HG02981 (cell line): ENCODE measurements at regions not wholly inside any gene's neighbourhood (a gene's known extent, or its start where the extent isn't known, plus 50 kb on each side); places are given as distances from the start of the nearest gene placed in this dataset.

ENCODE experiments used
- ATAC-seq: cut with Tn5 transposase; IDR thresholded peaks from one replicate; pipeline ENCODE4 v1.9.1; 2021; ENCODE audit warnings: mild to moderate bottlenecking, moderate library complexity; ENCODE audit not compliant: unreplicated experiment

DNA sequence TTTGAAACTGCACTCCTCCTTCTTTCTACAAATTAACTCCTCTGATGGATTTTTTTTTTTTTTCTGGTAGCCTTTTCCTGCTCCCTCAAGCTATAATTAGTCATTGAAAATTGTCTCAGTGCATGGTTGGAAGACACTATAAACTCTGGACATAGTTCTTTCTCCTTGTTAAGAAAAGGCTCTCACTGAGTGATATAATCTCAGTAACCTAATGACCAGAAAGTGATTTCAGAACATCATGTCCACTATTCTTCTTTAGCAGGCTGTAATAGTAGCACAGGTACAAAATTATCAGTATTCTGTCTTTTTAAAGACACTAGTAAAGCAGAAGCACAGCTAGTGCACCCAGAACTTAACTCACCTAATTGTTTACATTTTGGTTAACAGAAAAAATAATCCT is 752.6 kb upstream of the PHF14 start:
- no peak for ATAC-seq

DNA sequence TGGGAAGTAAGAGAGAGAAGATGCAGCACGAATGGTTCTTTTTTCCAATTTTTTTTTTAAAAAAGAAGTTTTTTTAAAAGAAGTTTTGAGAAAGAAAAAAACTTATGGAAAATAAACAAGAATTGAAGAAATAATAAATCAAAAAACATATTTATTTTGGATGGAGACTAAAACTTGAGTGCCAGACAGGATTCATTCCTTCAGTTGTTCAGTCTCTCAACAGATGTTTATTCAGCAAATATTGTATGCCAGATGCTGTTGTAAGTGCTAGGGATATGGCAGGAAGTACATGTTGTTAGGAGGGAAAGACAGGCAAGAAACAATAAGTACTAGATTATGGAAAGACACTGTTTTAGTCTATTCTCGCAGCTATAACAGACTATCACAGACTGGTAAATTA is 750.7 kb upstream of the PHF14 start:
- no peak for ATAC-seq

DNA sequence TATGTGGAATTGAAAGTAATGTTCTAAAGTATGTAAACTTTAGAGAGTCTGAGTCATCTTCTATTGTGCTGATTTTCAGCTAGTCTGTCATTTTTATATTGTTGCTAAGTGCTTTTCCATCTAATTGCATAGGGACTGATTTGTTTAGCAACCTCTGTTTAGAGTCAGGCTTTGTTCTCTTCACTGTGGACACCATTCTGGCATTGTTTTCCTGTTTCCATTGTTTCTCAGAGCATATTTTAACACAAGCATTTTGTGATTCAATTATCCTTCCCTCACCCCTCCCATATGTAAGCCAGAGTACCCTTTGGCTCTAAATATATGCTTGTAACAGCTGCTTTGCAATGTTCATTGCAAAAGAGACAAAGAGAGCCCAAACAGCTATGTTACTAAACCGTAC is 748.4 kb upstream of the PHF14 start:
- ATAC-seq = no peak

DNA sequence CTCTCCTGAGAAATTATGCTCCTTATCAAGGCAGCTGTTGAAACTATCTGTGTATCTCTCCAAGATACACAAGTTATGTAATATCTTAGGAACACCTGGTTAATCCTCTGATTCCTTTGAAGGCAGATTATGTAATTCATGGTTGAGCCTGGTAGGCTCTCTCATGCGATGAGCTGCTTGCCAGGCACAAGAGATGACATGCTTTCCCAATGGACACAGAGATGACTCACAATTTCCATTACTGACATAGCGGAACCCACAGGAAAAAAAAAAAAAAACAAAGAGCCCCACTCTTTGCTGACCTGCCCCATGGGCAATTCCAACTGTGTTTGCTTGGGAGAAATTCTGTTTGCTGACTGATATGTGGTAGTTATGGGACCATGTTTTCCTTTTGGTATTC is 736.4 kb upstream of the PHF14 start:
- ATAC-seq = no peak

DNA sequence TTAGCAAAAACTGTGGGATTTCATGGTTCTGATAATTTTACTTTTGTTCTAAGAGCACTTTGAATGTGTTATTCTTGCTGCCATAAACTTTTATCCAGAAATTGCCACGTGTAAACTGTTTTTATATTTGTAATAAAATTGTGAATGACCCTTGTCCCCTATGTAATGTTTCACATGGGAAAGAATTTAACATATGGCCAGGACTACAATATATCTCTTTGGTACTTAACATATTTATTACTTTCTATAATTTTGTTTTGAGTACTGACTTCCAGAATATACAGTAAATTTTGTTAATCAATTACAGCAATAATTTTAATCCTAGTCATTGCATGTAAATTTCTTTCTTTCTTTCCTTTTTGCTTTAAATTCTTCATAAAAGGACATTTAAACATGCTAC is 735.0 kb upstream of the PHF14 start:
- ATAC-seq = no peak

DNA sequence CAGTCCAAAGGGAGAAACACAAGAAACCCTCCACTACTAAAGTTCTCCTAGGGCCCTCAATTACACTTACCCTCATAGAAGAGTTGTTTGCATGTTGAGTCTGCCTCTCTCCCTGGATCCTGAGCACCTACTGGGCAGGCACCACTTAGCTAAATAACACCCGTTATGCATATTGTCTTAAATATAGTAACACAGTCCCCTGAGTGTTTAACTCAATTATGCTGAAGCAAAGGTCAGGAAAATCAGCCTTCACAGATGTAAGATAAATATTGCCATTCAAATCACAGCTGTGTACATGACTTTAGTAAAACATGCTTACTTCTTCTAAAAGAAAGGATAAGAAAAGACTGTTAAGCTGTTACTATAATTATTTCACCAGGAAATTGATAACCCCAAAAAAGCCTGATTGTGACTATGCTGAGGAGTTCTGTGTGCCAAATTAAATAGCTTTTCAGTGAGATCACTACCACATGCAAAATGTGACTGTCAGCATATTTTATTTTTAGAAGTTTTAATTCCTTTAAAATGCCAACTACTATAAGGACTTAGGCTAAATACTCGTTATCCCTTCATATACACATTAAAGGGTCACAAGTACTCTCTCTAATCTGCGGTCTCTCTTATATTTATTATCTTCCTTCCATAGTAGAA is 733.9 kb upstream of the PHF14 start:
- ATAC-seq = no peak

DNA sequence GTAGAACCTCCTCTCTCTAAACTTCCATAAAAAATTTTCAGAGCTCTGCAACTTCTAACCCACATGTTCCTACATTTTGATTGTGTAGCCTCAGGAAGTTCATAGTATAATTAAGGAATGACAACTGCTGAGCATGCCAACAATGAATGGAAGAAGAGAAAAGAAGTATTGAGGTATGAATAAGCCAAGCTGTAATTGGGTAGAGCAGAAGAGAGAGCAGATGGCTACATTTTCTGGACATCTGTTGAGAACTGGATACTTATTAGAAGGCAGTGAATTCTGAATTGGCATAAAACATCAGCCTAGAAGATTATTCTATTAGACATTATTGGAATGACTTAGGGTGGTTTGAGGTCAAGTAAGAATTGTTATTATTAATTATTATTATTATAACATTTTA is 728.3 kb upstream of the PHF14 start:
- ATAC-seq = no peak

DNA sequence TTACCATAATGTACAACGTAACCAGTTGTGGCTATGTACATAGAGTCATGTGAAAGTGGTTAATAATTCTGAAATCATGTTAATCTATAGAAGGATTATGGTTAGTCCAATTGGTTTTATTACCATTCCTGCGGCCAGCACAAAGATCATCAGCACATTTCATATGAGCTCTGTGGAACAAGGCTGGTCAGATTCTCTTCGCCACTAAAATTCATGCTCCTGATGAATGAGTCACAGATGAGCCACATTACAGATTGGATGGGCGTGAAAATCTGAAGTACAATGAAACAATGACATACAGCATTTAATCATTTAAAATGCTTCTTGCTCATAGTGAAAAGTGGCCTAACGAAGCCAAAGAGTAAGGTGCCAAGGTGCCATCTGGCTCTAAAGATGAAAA is 716.2 kb upstream of the PHF14 start:
- ATAC-seq = no peak

DNA sequence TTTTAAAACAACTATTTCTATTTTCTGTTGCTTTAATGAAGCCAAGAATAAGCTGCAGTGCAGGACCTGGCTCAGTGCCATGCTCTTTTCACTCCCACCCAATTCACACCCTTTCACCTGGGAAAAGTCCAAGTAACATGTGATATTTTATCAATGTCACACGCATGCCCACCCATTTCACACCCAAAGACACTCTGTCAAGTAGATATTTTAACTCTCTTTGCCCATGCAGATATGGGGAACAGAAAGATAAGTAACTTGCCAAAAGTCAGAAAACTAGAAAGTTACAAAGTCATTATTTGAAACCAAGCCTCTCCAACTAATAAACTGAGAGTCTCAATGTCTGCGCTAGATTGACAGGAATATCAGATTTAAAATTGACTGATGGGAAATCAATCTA is 706.7 kb upstream of the PHF14 start:
- ATAC-seq = no peak

DNA sequence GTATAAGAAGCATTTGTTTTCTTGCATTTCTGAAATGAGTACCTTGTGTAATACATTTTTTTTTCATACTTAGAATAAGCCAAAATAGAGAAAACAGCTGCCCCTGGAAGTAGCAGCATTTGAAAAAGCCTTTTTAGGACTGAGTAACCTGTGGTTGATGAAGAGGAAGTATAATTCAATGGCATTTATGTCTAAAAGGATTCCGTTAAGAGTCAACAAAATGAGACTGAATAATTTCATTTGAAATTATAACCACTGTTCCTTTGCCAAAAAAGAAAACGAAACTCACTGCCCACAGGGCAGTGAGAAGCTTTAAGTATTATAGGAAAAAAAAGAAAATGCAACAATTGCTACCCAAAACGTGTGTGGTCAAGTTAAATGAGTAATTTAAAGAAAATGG is 705.6 kb upstream of the PHF14 start:
- ATAC-seq = no peak

DNA sequence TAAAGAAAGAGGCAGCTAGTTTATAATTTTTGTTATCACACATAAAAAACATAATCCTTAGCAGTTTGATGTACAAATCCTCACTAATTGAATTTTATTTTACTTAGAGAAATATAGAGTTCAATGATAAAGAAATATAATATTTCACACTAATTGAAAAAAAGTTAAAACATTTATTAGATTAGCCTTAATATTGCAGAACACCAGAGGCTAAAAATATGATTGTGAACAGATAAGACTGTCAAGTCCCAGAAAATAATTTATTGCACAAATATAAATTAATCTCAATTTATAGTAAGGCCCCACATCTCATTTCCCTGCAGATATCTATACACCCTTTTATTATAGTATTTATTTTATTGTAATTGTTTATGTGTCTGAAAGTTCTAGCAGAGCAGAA is 690.8 kb upstream of the PHF14 start:
- ATAC-seq = no peak

DNA sequence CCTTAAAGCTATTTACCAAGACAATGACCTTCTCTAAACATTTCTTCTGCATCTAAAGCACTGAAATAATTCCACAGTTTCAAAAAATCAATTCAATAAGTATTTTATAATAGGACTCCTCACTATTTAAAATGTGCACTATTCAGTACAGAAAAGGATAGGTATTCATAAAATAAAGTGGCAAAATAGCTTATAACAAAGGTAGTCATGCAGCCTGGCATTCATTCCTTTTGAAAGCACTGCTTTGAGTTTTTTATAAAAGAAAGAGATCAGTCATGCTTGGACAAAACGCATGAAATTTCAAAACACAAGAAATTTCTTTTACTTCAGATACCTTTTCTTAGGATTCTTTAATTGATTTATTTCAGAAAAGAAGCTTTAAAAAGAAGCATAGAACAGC is 689.7 kb upstream of the PHF14 start:
- no peak for ATAC-seq

DNA sequence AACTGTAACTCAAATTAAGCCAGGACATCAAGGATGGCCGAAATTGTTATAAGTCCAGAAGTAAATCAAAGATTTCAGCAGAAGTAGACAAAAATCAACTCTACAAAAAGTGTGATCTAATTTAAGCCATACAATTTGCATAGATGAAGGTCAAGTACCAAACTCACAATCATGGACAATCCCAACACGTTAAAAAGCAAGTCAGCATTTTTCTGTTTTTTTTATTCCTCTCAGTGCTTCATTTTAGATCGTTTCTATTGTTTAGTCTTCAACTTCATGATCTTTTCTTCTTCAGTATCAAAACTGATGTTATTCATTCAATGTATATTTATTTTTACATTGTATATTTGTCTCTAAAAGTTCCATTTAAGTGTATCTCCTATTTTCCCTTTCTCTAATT is 674.3 kb upstream of the PHF14 start:
- ATAC-seq = no peak

DNA sequence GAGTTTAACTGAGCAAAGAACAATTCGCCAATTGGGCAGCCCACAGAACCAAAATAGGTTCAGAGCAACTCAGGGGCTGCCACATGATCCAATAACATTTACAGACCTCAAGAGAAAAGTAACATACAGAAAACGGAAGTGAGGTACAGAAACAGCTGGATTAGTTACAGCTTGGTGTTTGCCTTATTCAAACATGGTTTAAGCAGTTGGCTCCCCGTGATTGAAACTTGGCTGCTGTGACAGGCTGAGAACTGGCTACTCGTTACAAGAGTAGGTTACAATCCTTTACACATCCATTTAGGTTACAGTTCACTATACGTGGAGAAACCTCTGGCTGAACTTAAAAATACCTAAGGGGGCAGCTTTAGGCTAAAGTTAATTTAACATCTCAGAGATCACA is 673.1 kb upstream of the PHF14 start:
- ATAC-seq = no peak

DNA sequence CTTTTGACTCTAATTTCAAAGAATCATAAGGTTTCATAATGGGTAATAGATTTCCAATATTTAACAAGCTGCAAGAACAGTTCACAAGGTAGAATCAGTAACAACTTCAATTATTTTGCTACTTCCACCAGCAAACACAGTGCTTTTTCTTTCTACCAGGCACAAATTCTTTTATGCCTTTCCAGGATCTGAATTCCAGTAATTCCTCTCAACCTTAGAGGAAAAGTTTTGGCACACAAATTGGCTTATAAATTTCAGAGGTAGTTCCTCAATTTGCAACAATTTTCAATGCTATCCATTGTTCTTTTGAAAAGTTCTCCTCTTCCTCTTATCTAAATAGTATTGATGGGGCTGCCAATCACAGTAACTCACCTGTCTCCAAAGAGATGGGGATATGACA is 665.4 kb upstream of the PHF14 start:
- no peak for ATAC-seq

DNA sequence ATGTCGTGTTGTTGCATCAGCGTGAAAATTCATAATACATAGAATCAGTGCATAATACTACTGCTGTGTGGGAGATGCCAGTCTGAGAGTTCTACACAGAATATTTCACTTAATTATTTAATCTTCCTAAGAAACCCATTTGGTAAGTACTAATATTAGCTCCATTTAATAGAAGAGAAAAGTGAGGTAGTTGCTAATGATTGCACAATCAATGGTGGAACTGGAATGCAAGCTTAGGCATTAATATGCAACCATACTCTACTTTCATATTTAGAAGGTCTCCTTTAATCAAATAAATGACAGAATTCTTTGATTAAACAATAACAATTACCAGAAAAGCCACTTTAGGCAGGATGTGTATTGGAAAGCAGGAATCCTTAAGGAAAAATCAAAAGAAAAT is 660.7 kb upstream of the PHF14 start:
- ATAC-seq = no peak

DNA sequence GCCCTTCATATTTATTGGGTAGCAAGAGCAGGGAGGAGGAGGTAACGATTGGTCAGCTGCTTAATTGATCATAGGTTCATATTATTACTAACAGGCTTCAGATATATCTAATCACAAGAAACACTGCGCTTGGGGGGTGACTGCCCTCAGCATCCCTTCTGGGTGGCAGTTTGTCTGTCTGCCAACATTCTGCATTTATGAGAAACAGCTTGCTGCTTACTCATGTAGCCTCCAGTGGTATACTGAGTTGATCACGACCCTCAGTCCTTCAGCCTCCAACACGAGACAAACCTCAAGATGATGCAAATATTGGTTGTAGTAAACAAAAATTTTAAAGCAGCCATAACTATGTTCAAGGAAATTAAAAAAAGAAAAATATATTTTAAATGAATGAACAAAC is 657.8 kb upstream of the PHF14 start:
- ATAC-seq = no peak

DNA sequence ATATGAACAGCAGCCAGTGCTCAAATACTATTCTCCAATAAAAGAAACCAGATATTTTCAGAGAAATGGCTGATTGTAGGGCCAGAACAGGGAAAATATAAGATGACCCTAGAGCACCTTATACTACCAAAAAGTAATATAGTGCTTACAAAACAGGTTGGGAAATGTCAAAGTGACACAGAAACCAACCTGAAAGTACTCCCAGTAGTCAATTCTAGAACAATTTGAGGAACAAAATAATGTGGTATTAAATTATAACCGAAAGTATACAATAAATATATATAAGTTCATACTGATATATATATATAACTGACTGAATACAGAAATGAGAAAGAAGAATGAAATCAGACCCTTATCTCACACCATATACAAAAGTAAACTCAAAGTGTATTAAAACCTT is 657.2 kb upstream of the PHF14 start:
- ATAC-seq = no peak

DNA sequence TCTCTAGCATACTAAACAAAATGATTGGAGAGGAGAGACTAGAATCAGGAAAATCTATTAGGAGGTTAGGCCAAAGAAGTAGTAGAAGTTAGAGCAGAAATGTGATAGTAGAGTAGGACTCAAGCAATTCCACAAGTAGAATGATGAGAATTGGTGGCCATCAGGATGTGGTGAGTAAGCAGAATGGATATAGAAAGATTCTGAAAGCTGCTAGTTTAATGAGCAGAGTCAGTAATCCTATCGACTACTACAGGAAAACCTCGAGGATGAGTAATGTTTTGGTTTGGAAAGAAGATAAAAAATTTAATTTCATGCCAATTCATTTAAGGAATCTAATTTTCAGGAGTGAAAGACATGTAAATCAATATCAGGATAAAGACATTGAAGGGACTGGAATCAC is 648.3 kb upstream of the PHF14 start:
- ATAC-seq = no peak

DNA sequence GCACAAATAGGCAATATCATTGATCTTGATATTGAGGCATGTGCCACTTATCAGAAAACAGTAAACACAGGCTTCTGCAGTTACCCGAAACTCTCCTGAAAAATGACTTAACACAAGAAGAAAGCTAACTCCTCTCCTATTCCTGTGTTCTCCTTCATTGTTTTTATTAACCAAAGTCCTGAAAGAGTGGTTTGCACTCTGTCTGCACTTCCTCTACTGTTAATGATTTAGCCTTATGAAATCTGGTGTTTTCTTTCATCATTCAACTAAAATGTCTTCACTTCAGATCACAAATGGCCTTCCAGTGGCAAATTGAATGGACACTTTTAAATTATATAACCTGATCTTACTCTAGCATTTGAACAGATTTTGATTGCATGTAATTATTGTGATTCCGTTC is 630.6 kb upstream of the PHF14 start:
- ATAC-seq = no peak

DNA sequence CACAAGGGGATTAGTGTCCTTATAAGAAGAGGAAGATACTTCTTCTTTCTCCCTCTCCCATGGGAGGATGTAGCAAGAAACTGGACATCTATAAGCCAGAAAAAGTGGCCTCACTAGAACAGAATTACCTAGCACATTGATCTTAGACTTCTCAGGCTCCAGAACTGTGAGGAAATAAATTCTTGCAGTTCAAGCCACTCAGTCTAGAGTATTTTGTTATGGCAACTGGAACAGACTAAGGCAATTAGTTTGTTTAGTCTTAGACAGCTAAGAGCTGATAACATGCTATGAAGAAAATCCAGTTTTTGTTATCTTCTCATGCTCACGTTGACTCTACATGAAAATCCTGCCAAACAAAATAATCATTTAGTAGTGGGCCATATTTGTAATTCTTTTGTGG is 627.6 kb upstream of the PHF14 start:
- no peak for ATAC-seq

DNA sequence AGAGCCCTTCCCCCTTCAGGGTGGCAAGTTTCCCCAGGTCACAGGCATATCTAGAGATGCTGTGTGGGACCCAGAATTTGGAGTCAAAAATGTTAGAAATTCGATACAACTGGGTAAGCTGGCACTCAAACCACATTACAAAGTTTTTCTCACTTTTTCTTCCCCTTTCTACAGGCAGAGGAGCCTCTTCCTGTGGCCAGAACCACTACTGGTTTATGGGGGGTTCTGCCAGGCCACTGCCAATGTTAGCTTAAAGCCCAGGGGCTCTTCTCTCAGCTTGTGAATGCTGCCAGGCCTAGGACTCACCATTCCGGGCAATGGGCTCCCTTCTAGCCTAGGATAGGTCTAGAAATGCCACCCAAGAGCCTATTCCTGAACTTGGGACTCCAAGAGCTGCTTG is 617.9 kb upstream of the PHF14 start:
- no peak for ATAC-seq

DNA sequence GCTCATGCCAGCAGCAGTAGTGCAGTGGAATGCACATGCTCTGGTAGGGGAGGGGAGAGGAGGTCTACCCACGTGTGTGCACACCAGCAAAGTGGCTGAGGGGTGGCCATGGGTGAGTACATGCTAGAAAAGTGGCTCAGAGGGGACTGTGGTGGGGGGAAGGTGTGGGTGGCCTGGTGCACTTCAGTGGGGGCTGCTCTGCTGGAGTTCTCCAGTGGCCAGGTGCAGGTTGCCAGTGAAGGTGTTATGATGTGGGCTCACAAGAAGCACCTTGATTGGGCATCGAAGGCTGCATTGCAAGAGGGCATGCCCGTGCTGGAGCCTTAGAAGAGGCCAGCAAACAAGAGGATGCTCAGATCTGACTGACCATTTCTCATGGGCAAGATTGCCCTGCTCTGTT is 613.6 kb upstream of the PHF14 start:
- no peak for ATAC-seq

DNA sequence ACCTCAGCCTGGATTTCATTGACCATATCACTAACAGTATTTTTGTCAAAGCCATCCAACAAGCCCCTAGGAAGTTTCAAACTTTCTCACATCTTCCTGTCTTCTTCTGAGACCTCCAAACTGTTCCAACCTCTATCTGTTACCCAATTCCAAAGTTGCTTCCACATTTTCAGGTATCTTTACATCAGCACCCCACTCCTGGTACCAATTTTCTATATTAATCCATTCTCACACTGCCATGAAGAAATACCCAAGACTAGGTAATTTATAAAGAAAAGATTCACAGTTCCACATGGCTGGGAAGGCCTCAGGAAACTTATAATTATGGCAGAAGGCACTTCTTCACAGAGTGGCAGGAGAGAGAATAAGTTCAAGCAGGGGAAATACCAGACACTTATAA is 571.9 kb upstream of the PHF14 start:
- no peak for ATAC-seq
